ENCODE measurements at regions not wholly inside any gene's neighbourhood (a gene's known extent, or its start where the extent isn't known, plus 50 kb on each side); places are given as distances from the start of the nearest gene placed in this dataset.
A peak's percentile ranks its signal among the peaks of the same experiment; 100 is the strongest.
"Not testable (repeated sequence)": the region's sequence is repeated elsewhere in the genome, so short reads cannot be mapped to it uniquely, and the experiment has no call there.

GRCh38 chr6:137788248-137788647 lies 78.8 kb upstream of the TNFAIP3 start:
- DNase-seq: no peak

- no peak for DNase-seq
Observed at GRCh38 chr6:137791281-137792159, 75.5 kb upstream of the TNFAIP3 start.

- no peak for DNase-seq
Observed at GRCh38 chr6:137792160-137793033, 74.7 kb upstream of the TNFAIP3 start.

GRCh38 chr6:137793805-137794515 lies 73.1 kb upstream of the TNFAIP3 start:
- no peak for DNase-seq

- no peak for DNase-seq
Observed at GRCh38 chr6:137794516-137795201, 72.4 kb upstream of the TNFAIP3 start.

- DNase-seq: no peak
Observed at GRCh38 chr6:137795501-137795900, 71.6 kb upstream of the TNFAIP3 start.

- DNase-seq: no peak
Observed at GRCh38 chr6:137798261-137798660, 68.8 kb upstream of the TNFAIP3 start.

GRCh38 chr6:137798846-137799245 lies 68.2 kb upstream of the TNFAIP3 start:
- DNase-seq: no peak

- DNase-seq: peak; percentile 63
Observed at GRCh38 chr6:137799950-137800568, 67.0 kb upstream of the TNFAIP3 start.

- no peak for DNase-seq
Observed at GRCh38 chr6:137800762-137801161, 66.3 kb upstream of the TNFAIP3 start.

GRCh38 chr6:137801352-137802114 lies 65.5 kb upstream of the TNFAIP3 start:
- no peak for DNase-seq

GRCh38 chr6:137802408-137803182 lies 64.5 kb upstream of the TNFAIP3 start:
- no peak for DNase-seq

- DNase-seq: no peak
Observed at GRCh38 chr6:137804637-137805036, 62.4 kb upstream of the TNFAIP3 start.

GRCh38 chr6:137805622-137806021 lies 61.4 kb upstream of the TNFAIP3 start:
- no peak for DNase-seq

GRCh38 chr6:137806914-137807682 lies 60.0 kb upstream of the TNFAIP3 start:
- DNase-seq: no peak

GRCh38 chr6:137808191-137808590 lies 58.9 kb upstream of the TNFAIP3 start:
- DNase-seq: no peak

- no peak for DNase-seq
Observed at GRCh38 chr6:137808836-137809315, 58.2 kb upstream of the TNFAIP3 start.

- DNase-seq: not testable (repeated sequence)
Observed at GRCh38 chr6:137809895-137810553, 57.0 kb upstream of the TNFAIP3 start.
